K562 (cell line): ENCODE measurements at regions not wholly inside any gene's neighbourhood (a gene's known extent, or its start where the extent isn't known, plus 50 kb on each side); places are given as distances from the start of the nearest gene placed in this dataset.

ENCODE experiments used
- ATAC-seq: fragments of 200-7000 bp; cut with Tn5 transposase; 3 replicates; pipeline ENCODE4 v1.9.1; 2020; ENCODE audit warnings: moderate library complexity
- BruUV-seq: library from RNA; stranded (reverse); fragments of 400-500 nt; replicated peaks from 2 replicates; lab custom pipeline; 2021; lab: Mats Ljungman, UMichigan
- CTCF ChIA-PET: fragments of 300-600 bp; formaldehyde crosslinking; extraction: SDS; loops from one replicate; lab custom pipeline; 2021; ENCODE audit warnings: low intra/inter-chr PET ratio; lab: Yijun Ruan, JAX
- POLR2A ChIA-PET: fragments of 300-600, 350-650 bp; sonication (Branson Sonifier 250); formaldehyde crosslinking; extraction: SDS; loops from one replicate; lab custom pipeline; 2021; ENCODE audit warnings: antibody characterized with exemption, inconsistent platforms; lab: Yijun Ruan, JAX
- DNase-seq, 4 experiments: peaks; one replicate each; pipeline versions ENCODE4 v3.0.0 to v3.0.0-alpha.2; 2011 to 2018; ENCODE audit warnings: low spot score in 3 of 4, mixed read lengths in 3 of 4; ENCODE audit errors: extremely low read depth in 1 of 4
- FAIRE-seq: peaks from 2 replicates; lab custom pipeline; 2011; peaks lifted over from hg19 to GRCh38; lab: Jason Lieb, UNC
- H2AFZ ChIP-seq: 2 replicates; pipeline ENCODE4 v1.6.0; 2011; ENCODE audit warnings: low read depth, low read length, control low read depth, inconsistent platforms
- H3K27ac ChIP-seq: fragments of 200-600 bp; 3 replicates; pipeline ENCODE4 v1.8.0; 2011; ENCODE audit warnings: low read depth, mild to moderate bottlenecking, control low read depth, inconsistent platforms, low read length, moderate library complexity, mixed read lengths; ENCODE audit errors: extremely low read depth
- H3K27me3 ChIP-seq, 2 experiments: fragments of 300-600 bp in 1 of 2; 2 replicates in 1 of 2; 3 replicates in 1 of 2; pipeline versions ENCODE4 v1.6.0 to v1.8.0; 2011; ENCODE audit warnings: inconsistent platforms in 2 of 2, low read length in 2 of 2, mild to moderate bottlenecking in 1 of 2, mixed read lengths in 1 of 2, moderate library complexity in 1 of 2; ENCODE audit not compliant: control insufficient read depth in 2 of 2, insufficient read depth in 2 of 2
- H3K36me3 ChIP-seq: fragments of 300-600 bp; 3 replicates; pipeline ENCODE4 v1.8.0; 2011; ENCODE audit warnings: mild to moderate bottlenecking, low read length, inconsistent platforms; ENCODE audit not compliant: control insufficient read depth, insufficient read depth
- H3K4me1 ChIP-seq, 2 experiments: fragments of 200-600 bp in 1 of 2; replicated peaks in 1 of 2; 2 replicates in 1 of 2; 3 replicates in 1 of 2; pipeline versions ENCODE4 v1.5.1 to v1.8.0; 2011; ENCODE audit warnings: inconsistent platforms in 2 of 2, low read length in 2 of 2, mild to moderate bottlenecking in 1 of 2, mixed read lengths in 1 of 2, moderate library complexity in 1 of 2; ENCODE audit not compliant: control insufficient read depth in 2 of 2, insufficient read depth in 2 of 2
- H3K4me2 ChIP-seq: 2 replicates; pipeline ENCODE4 v1.6.1; 2011; ENCODE audit warnings: low read length, control low read depth, inconsistent platforms, mixed read lengths; ENCODE audit not compliant: insufficient read depth
- H3K4me3 ChIP-seq: fragments of 200-600 bp; sonication (generic), shearing (Covaris generic); 2 replicates; pipeline ENCODE4 v1.5.1; 2016; ENCODE audit warnings: control low read depth, inconsistent platforms
- H3K79me2 ChIP-seq: fragments of 200-600 bp; 3 replicates; pipeline ENCODE4 v1.8.0; 2011; ENCODE audit warnings: low read length, inconsistent platforms; ENCODE audit not compliant: control insufficient read depth, insufficient read depth
- H3K9ac ChIP-seq, 2 experiments: 2 replicates each; pipeline versions ENCODE4 v1.6.0 to v1.6.1; 2011; ENCODE audit warnings: low read depth in 2 of 2, low read length in 2 of 2, control low read depth in 1 of 2, inconsistent platforms in 1 of 2, mild to moderate bottlenecking in 1 of 2, mixed read lengths in 1 of 2; ENCODE audit not compliant: insufficient read depth in 1 of 2
- H3K9me1 ChIP-seq: one replicate; pipeline ENCODE4 v1.6.0; 2011; ENCODE audit warnings: inconsistent platforms, mild to moderate bottlenecking, low read length, moderate library complexity; ENCODE audit not compliant: control insufficient read depth, insufficient read depth
- H3K9me3 ChIP-seq: replicated peaks from 2 replicates; pipeline ENCODE4 v1.5.1; 2011; ENCODE audit warnings: low read depth, low read length, inconsistent platforms; ENCODE audit not compliant: control insufficient read depth, insufficient read depth
- H4K20me1 ChIP-seq: replicated peaks from 2 replicates; pipeline ENCODE4 v1.6.1; 2011; ENCODE audit warnings: low read length, inconsistent platforms, mixed read lengths; ENCODE audit not compliant: control insufficient read depth, insufficient read depth
- AFF4 ChIP-seq: sonication (generic); formaldehyde crosslinking; IDR thresholded peaks from 2 replicates; pipeline ENCODE4 v1.8.0; 2023; ENCODE audit warnings: mild to moderate bottlenecking, missing genetic modification reagents
- CXXC5 ChIP-seq: fragments of 250-450 bp; sonication (Bioruptor Pico); IDR thresholded peaks from 2 replicates; pipeline ENCODE4 v1.8.0; 2022; ENCODE audit warnings: inconsistent platforms, mild to moderate bottlenecking, moderate library complexity
- DDX20 ChIP-seq: fragments of 450-650 bp; IDR thresholded peaks from 2 replicates; pipeline ENCODE4 v1.6.1; 2016; ENCODE audit warnings: missing genetic modification characterization, low read depth, mild to moderate bottlenecking, missing compliant biosample characterization, moderate library complexity
- FOXJ2 ChIP-seq: fragments of 200-800 bp; sonication (Bioruptor generic); IDR thresholded peaks from 2 replicates; pipeline ENCODE4 v1.6.1; 2016; ENCODE audit warnings: missing genetic modification characterization, missing compliant biosample characterization
- NR2C1 ChIP-seq, 2 experiments: fragments of 450-650 bp; IDR thresholded peaks; 2 replicates each; pipeline ENCODE4 v1.6.1; 2017; ENCODE audit warnings: mild to moderate bottlenecking in 2 of 2, antibody characterized with exemption in 1 of 2, inconsistent platforms in 1 of 2, missing compliant biosample characterization in 1 of 2, missing genetic modification characterization in 1 of 2
- RBM39 ChIP-seq: fragments of 200-400 bp; formaldehyde crosslinking; optimal IDR thresholded peaks from 2 replicates; pipeline ENCODE3; 2018; ENCODE audit warnings: low read depth, low read length
- SFPQ ChIP-seq: fragments of 200-400 bp; formaldehyde crosslinking; IDR thresholded peaks from 2 replicates; pipeline ENCODE4 v1.6.1; 2017; ENCODE audit warnings: mild to moderate bottlenecking, low read depth, low read length, moderate library complexity
- SRSF9 ChIP-seq: fragments of 200-400 bp; formaldehyde crosslinking; IDR thresholded peaks from 2 replicates; pipeline ENCODE4 v1.6.1; 2017; ENCODE audit warnings: low read depth, low read length, borderline replicate concordance
- ZNF134 ChIP-seq: fragments of 250-450 bp; sonication (Bioruptor Pico); conservative IDR thresholded peaks from 2 replicates; pipeline ENCODE4 v1.4.0; 2020
- ZNF512 ChIP-seq: IDR thresholded peaks from 2 replicates; pipeline ENCODE4 v1.6.1; 2016; ENCODE audit warnings: missing genetic modification characterization, missing compliant biosample characterization
- ZNF586 ChIP-seq: fragments of 450-650 bp; formaldehyde crosslinking; conservative IDR thresholded peaks from 2 replicates; pipeline ENCODE4 v1.4.0; 2020; ENCODE audit warnings: mild to moderate bottlenecking, moderate library complexity
- ZNF79 ChIP-seq: fragments of 250-450 bp; sonication (Bioruptor Pico); IDR thresholded peaks from 2 replicates; pipeline ENCODE4 v1.4.0; 2020; ENCODE audit warnings: low read depth, mild to moderate bottlenecking, moderate library complexity
- WGBS: fragments of 100-300 bp; shearing (Covaris generic); methylation state at CpG from one replicate; pipeline ENCODE4 v1.1.6; 2016; ENCODE audit warnings: low coverage, mixed read lengths; ENCODE audit not compliant: insufficient coverage; ENCODE audit errors: missing lambda C conversion rate; 5-methylcytosine and 5-hydroxymethylcytosine counted together
- in situ Hi-C: fragments of 300-500 bp; cut with MboI; formaldehyde crosslinking; loops from 4 replicates; pipeline ENCODE4 v1.15.0; 2018; ENCODE audit warnings: inconsistent platforms, mixed read lengths
- intact Hi-C: fragments of 100-400 bp; cut with micrococcal nuclease; formaldehyde crosslinking; loops from 2 replicates; pipeline ENCODE4 v1.14.2; 2022

GRCh38 chr13:54078271-54078870 lies 1049.8 kb downstream of the OLFM4 start:
- ChIA-PET POLR2A (no interaction called here), CTCF (no interaction called here)
- 0% methylated on average over 3 of the region's 3 CpGs for WGBS
- Histone ChIP-seq H4K20me1 (no peaks in the 10 kb centered on the region), H3K4me2 (no peak overlapping the region), H3K27me3 (no peaks in the 10 kb centered on the region), H3K36me3 (no peaks in the 10 kb centered on the region), H3K4me3 (no peak overlapping the region), H3K79me2 (no peaks in the 10 kb centered on the region), H2AFZ (no peak overlapping the region), H3K9me1 (no peaks in the 10 kb centered on the region), H3K27ac (no peak overlapping the region), H3K9me3 (no peaks in the 10 kb centered on the region), H3K9ac (no peak overlapping the region), H3K4me1 (no peaks in the 10 kb centered on the region)
- no peak for ATAC-seq
- no peak for FAIRE-seq
- DNase-seq = no peak
- no TSS peak for BruUV-seq
- in situ Hi-C loops = no loop called here
- intact Hi-C loops = no loop called here
- TF ChIP-seq SRSF9 (no peak), ZNF79 (no peak), DDX20 (tag) (no peak), ZNF586 (CRISPR knock-in tag) (no peak), SFPQ (no peak), NR2C1 (IDR thresholded peaks at IDR 0.05) (no peak), NR2C1 (tag; IDR thresholded peaks at IDR 0.05) (no peak), CXXC5 (CRISPR knock-in tag) (no peak), RBM39 (no peak), ZNF512 (tag) (no peak), FOXJ2 (tag) (no peak), ZNF134 (CRISPR knock-in tag) (no peak), AFF4 (CRISPR knock-in tag) (no peak)
